ENCODE measurements at regions not wholly inside any gene's neighbourhood (a gene's known extent, or its start where the extent isn't known, plus 50 kb on each side); places are given as distances from the start of the nearest gene placed in this dataset.

- TF ChIP-seq POLR2A (IDR thresholded peaks at IDR 0.05): no peak
- TF ChIP-seq, protein P1, sequence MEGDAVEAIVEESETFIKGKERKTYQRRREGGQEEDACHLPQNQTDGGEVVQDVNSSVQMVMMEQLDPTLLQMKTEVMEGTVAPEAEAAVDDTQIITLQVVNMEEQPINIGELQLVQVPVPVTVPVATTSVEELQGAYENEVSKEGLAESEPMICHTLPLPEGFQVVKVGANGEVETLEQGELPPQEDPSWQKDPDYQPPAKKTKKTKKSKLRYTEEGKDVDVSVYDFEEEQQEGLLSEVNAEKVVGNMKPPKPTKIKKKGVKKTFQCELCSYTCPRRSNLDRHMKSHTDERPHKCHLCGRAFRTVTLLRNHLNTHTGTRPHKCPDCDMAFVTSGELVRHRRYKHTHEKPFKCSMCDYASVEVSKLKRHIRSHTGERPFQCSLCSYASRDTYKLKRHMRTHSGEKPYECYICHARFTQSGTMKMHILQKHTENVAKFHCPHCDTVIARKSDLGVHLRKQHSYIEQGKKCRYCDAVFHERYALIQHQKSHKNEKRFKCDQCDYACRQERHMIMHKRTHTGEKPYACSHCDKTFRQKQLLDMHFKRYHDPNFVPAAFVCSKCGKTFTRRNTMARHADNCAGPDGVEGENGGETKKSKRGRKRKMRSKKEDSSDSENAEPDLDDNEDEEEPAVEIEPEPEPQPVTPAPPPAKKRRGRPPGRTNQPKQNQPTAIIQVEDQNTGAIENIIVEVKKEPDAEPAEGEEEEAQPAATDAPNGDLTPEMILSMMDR (IDR thresholded peaks at IDR 0.05): no peak
These were observed 123.0 kb upstream of the ZNF32 start for GRCh38 chr10:43771675-43772074.
